ENCODE measurements at regions not wholly inside any gene's neighbourhood (a gene's known extent, or its start where the extent isn't known, plus 50 kb on each side); places are given as distances from the start of the nearest gene placed in this dataset.

GRCh38 chr10:83343676-83344075 lies 795.6 kb upstream of the GHITM start:
- no TSS peak for BruUV-seq (replicated peaks)
- intact Hi-C loops (cut with micrococcal nuclease): no loop called here
- Histone ChIP-seq H3K36me3 (ENCODE audit: control insufficient read depth in 1 of 2, insufficient read depth in 2 of 2, low read length in 2 of 2) (no peaks in the 10 kb centered on the region), H3K9me3 (ENCODE audit: control insufficient read depth in 1 of 2, insufficient read depth in 1 of 2, low read depth in 1 of 2, low read length in 2 of 2) (peaks cover 0 to 4% of the 10 kb centered on the region in 2 experiments; a peak in 2 of 4 replicates), H3K27me3 (ENCODE audit: insufficient read depth, low read length) (no peaks in the 10 kb centered on the region), H3K4me2 (ENCODE audit: low read length) (no peak overlapping the region), H3K27ac (ENCODE audit: low read depth, low read length) (no peak overlapping the region), H2AFZ (ENCODE audit: low read depth, low read length, poor library complexity, severe bottlenecking) (no peak overlapping the region), H3K79me2 (ENCODE audit: insufficient read depth, low read length) (no peaks in the 10 kb centered on the region), H3K9ac (ENCODE audit: low read length) (no peak overlapping the region), H4K20me1 (ENCODE audit: insufficient read depth) (no peaks in the 10 kb centered on the region), H3K4me1 (ENCODE audit: control insufficient read depth in 1 of 2, insufficient read depth in 2 of 2, low read length in 2 of 2) (no peaks in the 10 kb centered on the region), H3K9me2 (ENCODE audit: insufficient read depth) (no peaks in the 10 kb centered on the region), H3K4me3 (replicated peaks in 1 of 2; ENCODE audit: low read depth in 1 of 2, low read length in 2 of 2) (no peak overlapping the region)
- POLR2A ChIA-PET: no interaction called here
- TF ChIP-seq POLR2AphosphoS5 (IDR thresholded peaks at IDR 0.05; ENCODE audit: low read depth, low read length): no peak
- TF ChIP-seq REST (IDR thresholded peaks at IDR 0.05; ENCODE audit: low read depth): no peak
- no peak for TF ChIP-seq TCF7L2 (IDR thresholded peaks at IDR 0.05; ENCODE audit: borderline replicate concordance, extremely low read depth, insufficient read depth, insufficient read length)
- no peak for TF ChIP-seq CTCF (IDR thresholded peaks at IDR 0.05 in 2 of 3, conservative IDR thresholded peaks at IDR 0.05 in 1 of 3; ENCODE audit: borderline replicate concordance in 1 of 3, insufficient read depth in 1 of 3, low read depth in 2 of 3, low read length in 2 of 3)
- no peak for TF ChIP-seq SP1 (IDR thresholded peaks at IDR 0.05; ENCODE audit: low read depth)
- TF ChIP-seq EGR1 (IDR thresholded peaks at IDR 0.05; ENCODE audit: low read depth): no peak
- DNase-seq (ENCODE audit: low read depth, low spot score) (no peak), ATAC-seq (no peak)
- RAD21 ChIA-PET (ENCODE audit: low non-redundant PET in 1 of 2, low total read pairs in 2 of 2, uncharacterized antibody in 2 of 2, unreplicated experiment in 2 of 2): no interaction called here
- CTCF ChIA-PET: no interaction called here

Data from HCT116 (cell line).